ENCODE measurements at regions not wholly inside any gene's neighbourhood (a gene's known extent, or its start where the extent isn't known, plus 50 kb on each side); places are given as distances from the start of the nearest gene placed in this dataset.

- H3K36me3 ChIP-seq (ENCODE audit: control insufficient read depth in 2 of 2, insufficient read depth in 1 of 2, low read length in 2 of 2) = no peaks in the 10 kb centered on the region
- TF ChIP-seq KLF9 (tag by site-specific recombination; IDR thresholded peaks at IDR 0.05; ENCODE audit: low read depth) (no peak), ZNF596 (tag by site-specific recombination; IDR thresholded peaks at IDR 0.05) (no peak), ZNF10 (tag by site-specific recombination; IDR thresholded peaks at IDR 0.05) (no peak), PRDM4 (tag by site-specific recombination; IDR thresholded peaks at IDR 0.05) (no peak), ZNF600 (tag by site-specific recombination; IDR thresholded peaks at IDR 0.05) (no peak), ZNF266 (tag by site-specific recombination; IDR thresholded peaks at IDR 0.05; ENCODE audit: low read depth) (no peak), ZBTB7A (tag by site-specific recombination; IDR thresholded peaks at IDR 0.05; ENCODE audit: low read depth) (no peak), ZNF585B (tag by site-specific recombination; IDR thresholded peaks at IDR 0.05) (no peak), ZBTB1 (tag by site-specific recombination; IDR thresholded peaks at IDR 0.05) (no peak), ZNF777 (tag by site-specific recombination; IDR thresholded peaks at IDR 0.05; ENCODE audit: borderline replicate concordance) (no peak), ZFP37 (tag by site-specific recombination; IDR thresholded peaks at IDR 0.05) (no peak), WT1 (tag by site-specific recombination; IDR thresholded peaks at IDR 0.05) (no peak), ZNF416 (tag by site-specific recombination; IDR thresholded peaks at IDR 0.05) (no peak), RBAK (tag by site-specific recombination; IDR thresholded peaks at IDR 0.05) (no peak), ZNF157 (tag by site-specific recombination; IDR thresholded peaks at IDR 0.05) (no peak), ZNF2 (tag by site-specific recombination; IDR thresholded peaks at IDR 0.05) (no peak)
- TF ChIP-seq, protein P1, sequence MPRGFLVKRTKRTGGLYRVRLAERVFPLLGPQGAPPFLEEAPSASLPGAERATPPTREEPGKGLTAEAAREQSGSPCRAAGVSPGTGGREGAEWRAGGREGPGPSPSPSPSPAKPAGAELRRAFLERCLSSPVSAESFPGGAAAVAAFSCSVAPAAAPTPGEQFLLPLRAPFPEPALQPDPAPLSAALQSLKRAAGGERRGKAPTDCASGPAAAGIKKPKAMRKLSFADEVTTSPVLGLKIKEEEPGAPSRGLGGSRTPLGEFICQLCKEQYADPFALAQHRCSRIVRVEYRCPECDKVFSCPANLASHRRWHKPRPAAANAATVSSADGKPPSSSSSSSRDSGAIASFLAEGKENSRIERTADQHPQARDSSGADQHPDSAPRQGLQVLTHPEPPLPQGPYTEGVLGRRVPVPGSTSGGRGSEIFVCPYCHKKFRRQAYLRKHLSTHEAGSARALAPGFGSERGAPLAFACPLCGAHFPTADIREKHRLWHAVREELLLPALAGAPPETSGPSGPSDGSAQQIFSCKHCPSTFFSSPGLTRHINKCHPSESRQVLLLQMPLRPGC (tag by site-specific recombination; IDR thresholded peaks at IDR 0.05) = no peak
- no peaks in the 10 kb centered on the region for H3K9me3 ChIP-seq (ENCODE audit: control insufficient read depth, insufficient read depth, low read depth, low read length)
- ChIA-PET CTCF (interaction anchor here (0.7 kb wide), 1 partner anchor 375 kb away, joined by 3 read pairs; no protein-coding TSS in a partner anchor), POLR2A (no interaction called here)
- H3K27ac ChIP-seq (ENCODE audit: extremely low read depth, low read depth, low read length) = no peak overlapping the region
- H3K4me3 ChIP-seq (ENCODE audit: low read depth, low read length) = no peak overlapping the region
- H3K4me1 ChIP-seq (ENCODE audit: control insufficient read depth, insufficient read depth, low read length) = no peaks in the 10 kb centered on the region
These were observed 64.8 kb downstream of the MAD2L1 start for GRCh38 chr4:120001850-120002249.

GRCh38 chr4:120000591-120001296 lies 65.9 kb downstream of the MAD2L1 start:
- CTCF ChIA-PET = no interaction called here
- POLR2A ChIA-PET = no interaction called here
- no peak for TF ChIP-seq ZNF510 (tag by site-specific recombination; IDR thresholded peaks at IDR 0.05; ENCODE audit: insufficient replicate concordance)
- TF ChIP-seq, protein P1 (tag by site-specific recombination; IDR thresholded peaks at IDR 0.05) = 0 out of 2 replicates have a peak, but pooled peaks have one; percentile 65
- peak; percentile 49 for TF ChIP-seq ZNF629 (tag by site-specific recombination; IDR thresholded peaks at IDR 0.05)
- TF ChIP-seq, protein P2, sequence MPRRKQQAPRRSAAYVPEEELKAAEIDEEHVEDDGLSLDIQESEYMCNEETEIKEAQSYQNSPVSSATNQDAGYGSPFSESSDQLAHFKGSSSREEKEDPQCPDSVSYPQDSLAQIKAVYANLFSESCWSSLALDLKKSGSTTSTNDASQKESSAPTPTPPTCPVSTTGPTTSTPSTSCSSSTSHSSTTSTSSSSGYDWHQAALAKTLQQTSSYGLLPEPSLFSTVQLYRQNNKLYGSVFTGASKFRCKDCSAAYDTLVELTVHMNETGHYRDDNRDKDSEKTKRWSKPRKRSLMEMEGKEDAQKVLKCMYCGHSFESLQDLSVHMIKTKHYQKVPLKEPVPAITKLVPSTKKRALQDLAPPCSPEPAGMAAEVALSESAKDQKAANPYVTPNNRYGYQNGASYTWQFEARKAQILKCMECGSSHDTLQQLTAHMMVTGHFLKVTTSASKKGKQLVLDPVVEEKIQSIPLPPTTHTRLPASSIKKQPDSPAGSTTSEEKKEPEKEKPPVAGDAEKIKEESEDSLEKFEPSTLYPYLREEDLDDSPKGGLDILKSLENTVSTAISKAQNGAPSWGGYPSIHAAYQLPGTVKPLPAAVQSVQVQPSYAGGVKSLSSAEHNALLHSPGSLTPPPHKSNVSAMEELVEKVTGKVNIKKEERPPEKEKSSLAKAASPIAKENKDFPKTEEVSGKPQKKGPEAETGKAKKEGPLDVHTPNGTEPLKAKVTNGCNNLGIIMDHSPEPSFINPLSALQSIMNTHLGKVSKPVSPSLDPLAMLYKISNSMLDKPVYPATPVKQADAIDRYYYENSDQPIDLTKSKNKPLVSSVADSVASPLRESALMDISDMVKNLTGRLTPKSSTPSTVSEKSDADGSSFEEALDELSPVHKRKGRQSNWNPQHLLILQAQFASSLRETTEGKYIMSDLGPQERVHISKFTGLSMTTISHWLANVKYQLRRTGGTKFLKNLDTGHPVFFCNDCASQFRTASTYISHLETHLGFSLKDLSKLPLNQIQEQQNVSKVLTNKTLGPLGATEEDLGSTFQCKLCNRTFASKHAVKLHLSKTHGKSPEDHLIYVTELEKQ (tag by site-specific recombination; IDR thresholded peaks at IDR 0.05; ENCODE audit: borderline replicate concordance) = peak; percentile 61; the same call in 1 of the 2 replicates
- TF ChIP-seq, protein P3, sequence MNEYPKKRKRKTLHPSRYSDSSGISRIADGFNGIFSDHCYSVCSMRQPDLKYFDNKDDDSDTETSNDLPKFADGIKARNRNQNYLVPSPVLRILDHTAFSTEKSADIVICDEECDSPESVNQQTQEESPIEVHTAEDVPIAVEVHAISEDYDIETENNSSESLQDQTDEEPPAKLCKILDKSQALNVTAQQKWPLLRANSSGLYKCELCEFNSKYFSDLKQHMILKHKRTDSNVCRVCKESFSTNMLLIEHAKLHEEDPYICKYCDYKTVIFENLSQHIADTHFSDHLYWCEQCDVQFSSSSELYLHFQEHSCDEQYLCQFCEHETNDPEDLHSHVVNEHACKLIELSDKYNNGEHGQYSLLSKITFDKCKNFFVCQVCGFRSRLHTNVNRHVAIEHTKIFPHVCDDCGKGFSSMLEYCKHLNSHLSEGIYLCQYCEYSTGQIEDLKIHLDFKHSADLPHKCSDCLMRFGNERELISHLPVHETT (tag by site-specific recombination; IDR thresholded peaks at IDR 0.05) = peak; percentile 40; the same call in 1 of the 2 replicates
- no peak for TF ChIP-seq ZNF560 (tag by site-specific recombination; IDR thresholded peaks at IDR 0.05; ENCODE audit: borderline replicate concordance)
- TF ChIP-seq BCL11A (tag by site-specific recombination; IDR thresholded peaks at IDR 0.05; ENCODE audit: low read depth) = peak; percentile 28; the same call in 1 of the 2 replicates
- peak; percentile 75 for TF ChIP-seq OSR2 (tag by site-specific recombination; IDR thresholded peaks at IDR 0.05)
- peak; percentile 28; the same call in 1 of the 2 replicates for TF ChIP-seq ZNF501 (tag by site-specific recombination; IDR thresholded peaks at IDR 0.05)

More at GRCh38 chr4:120000591-120001296, 65.9 kb downstream of the MAD2L1 start:
- Histone ChIP-seq H3K4me1 (ENCODE audit: control insufficient read depth, insufficient read depth, low read length) (no peaks in the 10 kb centered on the region), H3K4me3 (ENCODE audit: low read depth, low read length) (no peak overlapping the region), H3K36me3 (ENCODE audit: control insufficient read depth in 2 of 2, insufficient read depth in 1 of 2, low read length in 2 of 2) (no peaks in the 10 kb centered on the region), H3K9me3 (ENCODE audit: control insufficient read depth, insufficient read depth, low read depth, low read length) (no peaks in the 10 kb centered on the region), H3K27ac (ENCODE audit: extremely low read depth, low read depth, low read length) (no peak overlapping the region)

All from HEK293 (cell line).